GM23338 (cell line): ENCODE measurements at regions not wholly inside any gene's neighbourhood (a gene's known extent, or its start where the extent isn't known, plus 50 kb on each side); places are given as distances from the start of the nearest gene placed in this dataset.

Source experiments
- ATAC-seq: fragments of 200-7000 bp; cut with Tn5 transposase; 3 replicates; pipeline ENCODE4 v1.9.1; 2020
- DNase-seq: peaks from one replicate; pipeline ENCODE4 v3.0.0-alpha.2; 2015; ENCODE audit warnings: low spot score
- H2AFZ ChIP-seq: fragments of 200-600 bp; sonication (generic); 2 replicates; pipeline ENCODE4 v1.8.0; 2016; ENCODE audit warnings: antibody characterized with exemption, mild to moderate bottlenecking, moderate library complexity
- H3F3A ChIP-seq: fragments of 200-600 bp; sonication (generic); replicated peaks from 2 replicates; pipeline ENCODE4 v1.8.0; 2017; ENCODE audit warnings: antibody characterized with exemption, mixed run types, low read depth
- H3K27ac ChIP-seq: fragments of 200-600 bp; sonication (generic); 2 replicates; pipeline ENCODE4 v1.6.1; 2016; ENCODE audit warnings: low read depth
- H3K27me3 ChIP-seq: fragments of 200-600 bp; sonication (generic); 2 replicates; pipeline ENCODE4 v1.8.0; 2016; ENCODE audit warnings: mild to moderate bottlenecking, mixed run types, moderate library complexity; ENCODE audit not compliant: insufficient read depth
- H3K36me3 ChIP-seq: fragments of 200-600 bp; sonication (generic); 2 replicates; pipeline ENCODE4 v1.8.0; 2016; ENCODE audit warnings: mild to moderate bottlenecking; ENCODE audit not compliant: insufficient read depth
- H3K4me1 ChIP-seq: fragments of 200-600 bp; sonication (generic); 2 replicates; pipeline ENCODE4 v1.8.0; 2016; ENCODE audit warnings: mild to moderate bottlenecking, moderate library complexity; ENCODE audit not compliant: insufficient read depth
- H3K4me2 ChIP-seq: fragments of 200-600 bp; sonication (generic); 2 replicates; pipeline ENCODE4 v1.7.1; 2017; ENCODE audit warnings: mixed run types
- H3K4me3 ChIP-seq: fragments of 200-600 bp; sonication (generic); 2 replicates; pipeline ENCODE4 v1.6.1; 2016; ENCODE audit warnings: mixed run types
- H3K79me2 ChIP-seq: fragments of 200-600 bp; sonication (generic); replicated peaks from 2 replicates; pipeline ENCODE4 v1.8.0; 2017; ENCODE audit warnings: mild to moderate bottlenecking; ENCODE audit not compliant: insufficient read depth
- H3K9me2 ChIP-seq: fragments of 200-600 bp; sonication (generic); 2 replicates; pipeline ENCODE4 v1.8.0; 2017; ENCODE audit not compliant: insufficient read depth
- H4K20me1 ChIP-seq: fragments of 200-600 bp; sonication (generic); replicated peaks from 2 replicates; pipeline ENCODE4 v1.8.0; 2017; ENCODE audit warnings: mild to moderate bottlenecking; ENCODE audit not compliant: insufficient read depth
- H3K27ac Mint-ChIP-seq: 2 replicates; pipeline ENCODE4 v1.8.0; 2020; ENCODE audit warnings: inconsistent platforms, mild to moderate bottlenecking, moderate library complexity, mixed read lengths
- H3K27me3 Mint-ChIP-seq: 3 replicates; pipeline ENCODE4 v1.8.0; 2022; ENCODE audit warnings: low read depth, mild to moderate bottlenecking, moderate library complexity, mixed read lengths, inconsistent platforms; ENCODE audit not compliant: insufficient read depth, poor library complexity
- H3K36me3 Mint-ChIP-seq: 3 replicates; pipeline ENCODE4 v1.8.0; 2021; ENCODE audit warnings: low read depth, mild to moderate bottlenecking, inconsistent platforms, moderate library complexity, mixed read lengths
- H3K4me1 Mint-ChIP-seq: 3 replicates; pipeline ENCODE4 v1.8.0; 2020; ENCODE audit warnings: mild to moderate bottlenecking, inconsistent platforms, mixed read lengths
- H3K4me3 Mint-ChIP-seq: 3 replicates; pipeline ENCODE4 v1.8.0; 2021; ENCODE audit warnings: moderate library complexity, mild to moderate bottlenecking, inconsistent platforms, mixed read lengths
- H3K9me3 Mint-ChIP-seq: 3 replicates; pipeline ENCODE4 v1.8.0; 2020; ENCODE audit warnings: moderate library complexity, mild to moderate bottlenecking, inconsistent platforms, mixed read lengths
- CREB1 ChIP-seq: fragments of 250-450 bp; sonication (Bioruptor Pico); IDR thresholded peaks from 2 replicates; pipeline ENCODE4 v1.5.0; 2020; ENCODE audit warnings: low read depth, mild to moderate bottlenecking, moderate library complexity
- EZH2 ChIP-seq: fragments of 200-600 bp; sonication (generic); IDR thresholded peaks from one replicate; pipeline ENCODE4 v1.8.0; 2017; ENCODE audit warnings: antibody characterized with exemption, mild to moderate bottlenecking, low read depth; ENCODE audit not compliant: unreplicated experiment
- EZH2phosphoT487 ChIP-seq: fragments of 200-600 bp; sonication (generic); IDR thresholded peaks from one replicate; pipeline ENCODE4 v1.8.1; 2018; ENCODE audit warnings: antibody characterized with exemption; ENCODE audit not compliant: unreplicated experiment
- JUNB ChIP-seq: IDR thresholded peaks from one replicate; pipeline ENCODE4 v1.6.1; 2016; ENCODE audit warnings: antibody characterized with exemption; ENCODE audit not compliant: unreplicated experiment
- NANOG ChIP-seq: IDR thresholded peaks from 2 replicates; pipeline ENCODE4 v1.6.1; 2016; ENCODE audit warnings: antibody characterized with exemption, borderline replicate concordance
- POLR2AphosphoS5 ChIP-seq: IDR thresholded peaks from 2 replicates; pipeline ENCODE4 v1.6.1; 2016; ENCODE audit warnings: antibody characterized with exemption, low read depth
- REST ChIP-seq: IDR thresholded peaks from one replicate; pipeline ENCODE4 v1.6.1; 2018; ENCODE audit warnings: antibody characterized with exemption; ENCODE audit not compliant: unreplicated experiment
- STAT1 ChIP-seq: IDR thresholded peaks from one replicate; pipeline ENCODE4 v1.6.1; 2016; ENCODE audit warnings: antibody characterized with exemption; ENCODE audit not compliant: unreplicated experiment
- ZNF114 ChIP-seq: fragments of 250-450 bp; sonication (Bioruptor Pico); IDR thresholded peaks from 2 replicates; pipeline ENCODE4 v1.5.0; 2020; ENCODE audit warnings: mild to moderate bottlenecking, moderate library complexity
- ZNF331 ChIP-seq: fragments of 250-450 bp; sonication (Bioruptor Pico); IDR thresholded peaks from 2 replicates; pipeline ENCODE4 v1.5.0; 2020; ENCODE audit warnings: low read depth, mild to moderate bottlenecking, moderate library complexity
- ZNF462 ChIP-seq: fragments of 250-450 bp; sonication (Bioruptor Pico); IDR thresholded peaks from 2 replicates; pipeline ENCODE4 v1.5.0; 2020; ENCODE audit warnings: mild to moderate bottlenecking, moderate library complexity
- TF ChIP-seq, protein P1 (sequence below): IDR thresholded peaks from 2 replicates; pipeline ENCODE4 v1.6.1; 2016; ENCODE audit warnings: antibody characterized with exemption
- TF ChIP-seq, protein P2 (sequence below), 2 experiments: fragments of 200-600 bp in 1 of 2; sonication (generic) in 1 of 2; conservative IDR thresholded peaks; 2 replicates each; pipeline versions ENCODE4 v1.5.1 to v1.6.1; 2016 to 2017; ENCODE audit warnings: antibody characterized with exemption in 2 of 2, low read depth in 2 of 2, mild to moderate bottlenecking in 2 of 2, moderate library complexity in 1 of 2

DNA sequence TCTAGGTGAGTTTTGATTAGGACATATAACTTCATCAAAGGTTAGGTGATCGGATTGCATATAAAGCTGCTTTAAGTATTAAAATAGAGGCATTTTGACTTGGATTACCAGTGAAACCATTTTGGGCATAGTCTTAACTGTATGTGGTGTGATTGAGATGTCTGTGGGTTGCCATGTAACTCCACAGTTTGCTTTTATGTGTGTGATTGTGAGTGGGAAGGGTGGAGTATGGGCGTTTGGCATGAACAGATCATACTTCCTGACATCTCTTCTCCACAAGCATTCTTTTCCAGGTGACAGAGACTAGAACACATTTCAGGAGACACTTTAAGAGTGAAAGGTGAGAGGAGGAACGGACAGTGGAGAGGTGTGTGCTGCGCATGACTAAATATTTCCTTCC, 136.1 kb downstream of the CEP135 start:
- Mint-ChIP-seq H3K4me1 (peaks cover 3% of the 10 kb centered on the region), H3K4me3 (no peak overlapping the region), H3K27me3 (peaks cover 2% of the 10 kb centered on the region), H3K36me3 (no peaks in the 10 kb centered on the region), H3K9me3 (no peaks in the 10 kb centered on the region), H3K27ac (no peak overlapping the region)
- H3K4me1 ChIP-seq: peaks cover 19% of the 10 kb centered on the region
- peaks cover 3% of the 10 kb centered on the region; the same call in 1 of the 2 replicates for H4K20me1 ChIP-seq
- H2AFZ ChIP-seq: no peak overlapping the region
- no peaks in the 10 kb centered on the region for H3K79me2 ChIP-seq
- no peaks in the 10 kb centered on the region for H3K9me2 ChIP-seq
- H3K27ac ChIP-seq: no peak overlapping the region
- DNase-seq: no peak
- no peak overlapping the region for H3K4me2 ChIP-seq
- H3K4me3 ChIP-seq: no peak overlapping the region
- no peaks in the 10 kb centered on the region for H3K36me3 ChIP-seq
- no peaks in the 10 kb centered on the region for H3F3A ChIP-seq
- no peak for TF ChIP-seq ZNF114 (CRISPR knock-in tag)
- no peak for TF ChIP-seq NANOG
- no peak for TF ChIP-seq ZNF331 (CRISPR knock-in tag)
- TF ChIP-seq STAT1: no peak
- TF ChIP-seq, protein P1, sequence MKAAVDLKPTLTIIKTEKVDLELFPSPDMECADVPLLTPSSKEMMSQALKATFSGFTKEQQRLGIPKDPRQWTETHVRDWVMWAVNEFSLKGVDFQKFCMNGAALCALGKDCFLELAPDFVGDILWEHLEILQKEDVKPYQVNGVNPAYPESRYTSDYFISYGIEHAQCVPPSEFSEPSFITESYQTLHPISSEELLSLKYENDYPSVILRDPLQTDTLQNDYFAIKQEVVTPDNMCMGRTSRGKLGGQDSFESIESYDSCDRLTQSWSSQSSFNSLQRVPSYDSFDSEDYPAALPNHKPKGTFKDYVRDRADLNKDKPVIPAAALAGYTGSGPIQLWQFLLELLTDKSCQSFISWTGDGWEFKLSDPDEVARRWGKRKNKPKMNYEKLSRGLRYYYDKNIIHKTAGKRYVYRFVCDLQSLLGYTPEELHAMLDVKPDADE: no peak
- TF ChIP-seq ZNF462 (CRISPR knock-in tag): no peak
- TF ChIP-seq, protein P2, sequence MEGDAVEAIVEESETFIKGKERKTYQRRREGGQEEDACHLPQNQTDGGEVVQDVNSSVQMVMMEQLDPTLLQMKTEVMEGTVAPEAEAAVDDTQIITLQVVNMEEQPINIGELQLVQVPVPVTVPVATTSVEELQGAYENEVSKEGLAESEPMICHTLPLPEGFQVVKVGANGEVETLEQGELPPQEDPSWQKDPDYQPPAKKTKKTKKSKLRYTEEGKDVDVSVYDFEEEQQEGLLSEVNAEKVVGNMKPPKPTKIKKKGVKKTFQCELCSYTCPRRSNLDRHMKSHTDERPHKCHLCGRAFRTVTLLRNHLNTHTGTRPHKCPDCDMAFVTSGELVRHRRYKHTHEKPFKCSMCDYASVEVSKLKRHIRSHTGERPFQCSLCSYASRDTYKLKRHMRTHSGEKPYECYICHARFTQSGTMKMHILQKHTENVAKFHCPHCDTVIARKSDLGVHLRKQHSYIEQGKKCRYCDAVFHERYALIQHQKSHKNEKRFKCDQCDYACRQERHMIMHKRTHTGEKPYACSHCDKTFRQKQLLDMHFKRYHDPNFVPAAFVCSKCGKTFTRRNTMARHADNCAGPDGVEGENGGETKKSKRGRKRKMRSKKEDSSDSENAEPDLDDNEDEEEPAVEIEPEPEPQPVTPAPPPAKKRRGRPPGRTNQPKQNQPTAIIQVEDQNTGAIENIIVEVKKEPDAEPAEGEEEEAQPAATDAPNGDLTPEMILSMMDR (conservative IDR thresholded peaks at IDR 0.05; ENCODE audit: low read depth in 2 of 2): no peak
- TF ChIP-seq EZH2: no peak
- no peak for TF ChIP-seq CREB1 (CRISPR knock-in tag)
- TF ChIP-seq EZH2phosphoT487: no peak
- TF ChIP-seq POLR2AphosphoS5: no peak
- TF ChIP-seq JUNB: no peak
- TF ChIP-seq REST: no peak
- ATAC-seq: no peak
- no peaks in the 10 kb centered on the region for H3K27me3 ChIP-seq
